PC-9 (cell line): ENCODE measurements at regions not wholly inside any gene's neighbourhood (a gene's known extent, or its start where the extent isn't known, plus 50 kb on each side); places are given as distances from the start of the nearest gene placed in this dataset.

Experiments
- CTCF ChIP-seq: fragments of 200-600 bp; sonication (generic); conservative IDR thresholded peaks from 2 replicates; pipeline ENCODE4 v1.6.1; 2017; ENCODE audit warnings: mixed run types, antibody characterized with exemption, mild to moderate bottlenecking, moderate library complexity
- EZH2 ChIP-seq: fragments of 200-600 bp; sonication (generic); IDR thresholded peaks from 2 replicates; pipeline ENCODE4 v1.8.0; 2017; ENCODE audit warnings: antibody characterized with exemption, low read depth

GRCh38 chr11:42720716-42721563 is 590.9 kb upstream of the API5 start:
- TF ChIP-seq CTCF, result no peak
- TF ChIP-seq EZH2, result no peak
